Keratinocyte (primary cell): ENCODE measurements at regions not wholly inside any gene's neighbourhood (a gene's known extent, or its start where the extent isn't known, plus 50 kb on each side); places are given as distances from the start of the nearest gene placed in this dataset.

Source experiments
- DNase-seq: peaks from one replicate; pipeline ENCODE4 v3.0.0-alpha.2; 2011; ENCODE audit warnings: low read depth, missing footprints, low spot score
- FAIRE-seq: peaks from 2 replicates; lab custom pipeline; 2011; peaks lifted over from hg19 to GRCh38; lab: Jason Lieb, UNC
- H2AFZ ChIP-seq: 2 replicates; pipeline ENCODE4 v1.6.0; 2012; ENCODE audit warnings: low read length, control low read depth, inconsistent platforms; ENCODE audit not compliant: control insufficient read depth
- H3K27ac ChIP-seq: 2 replicates; pipeline ENCODE4 v1.5.1; 2011; ENCODE audit warnings: low read length; ENCODE audit not compliant: control insufficient read depth, insufficient read depth
- H3K27me3 ChIP-seq: 3 replicates; pipeline ENCODE4 v1.6.0; 2011; ENCODE audit warnings: low read length; ENCODE audit not compliant: control insufficient read depth, insufficient read depth; ENCODE audit errors: extremely low read depth
- H3K36me3 ChIP-seq, 2 experiments: 2 replicates in 1 of 2; 3 replicates in 1 of 2; pipeline ENCODE4 v1.5.1; 2011; ENCODE audit warnings: low read length in 2 of 2, mild to moderate bottlenecking in 1 of 2; ENCODE audit not compliant: control insufficient read depth in 2 of 2, insufficient read depth in 2 of 2; ENCODE audit errors: extremely low read depth in 1 of 2
- H3K4me1 ChIP-seq: 3 replicates; pipeline ENCODE4 v1.5.1; 2011; ENCODE audit warnings: low read length; ENCODE audit not compliant: control insufficient read depth, insufficient read depth; ENCODE audit errors: extremely low read depth
- H3K4me2 ChIP-seq: 3 replicates; pipeline ENCODE4 v1.6.0; 2011; ENCODE audit warnings: low read depth, low read length; ENCODE audit not compliant: control insufficient read depth, insufficient read depth; ENCODE audit errors: extremely low read depth
- H3K4me3 ChIP-seq, 3 experiments: fragments of 200-600 bp in 1 of 3; sonication (generic) in 1 of 3; 2 replicates in 2 of 3; 3 replicates in 1 of 3; pipeline ENCODE4 v1.5.1; 2011 to 2016; ENCODE audit warnings: low read length in 3 of 3, mild to moderate bottlenecking in 3 of 3, control low read depth in 2 of 3, inconsistent platforms in 1 of 3, low read depth in 1 of 3, mixed read lengths in 1 of 3, mixed run types in 1 of 3, moderate library complexity in 1 of 3; ENCODE audit not compliant: control insufficient read depth in 2 of 3, insufficient read depth in 2 of 3; ENCODE audit errors: extremely low read depth in 1 of 3
- H3K79me2 ChIP-seq: 2 replicates; pipeline ENCODE4 v1.6.0; 2012; ENCODE audit warnings: low read length; ENCODE audit not compliant: control insufficient read depth, insufficient read depth
- H3K9ac ChIP-seq: 3 replicates; pipeline ENCODE4 v1.6.0; 2011; ENCODE audit warnings: low read length; ENCODE audit not compliant: control insufficient read depth, insufficient read depth; ENCODE audit errors: extremely low read depth
- H3K9me1 ChIP-seq: 3 replicates; pipeline ENCODE4 v1.6.0; 2011; ENCODE audit warnings: low read length; ENCODE audit not compliant: control insufficient read depth, insufficient read depth; ENCODE audit errors: extremely low read depth
- H3K9me3 ChIP-seq: 2 replicates; pipeline ENCODE4 v1.5.1; 2012; ENCODE audit warnings: low read depth, low read length; ENCODE audit not compliant: control insufficient read depth
- H4K20me1 ChIP-seq: 3 replicates; pipeline ENCODE4 v1.6.0; 2011; ENCODE audit warnings: low read length; ENCODE audit not compliant: control insufficient read depth, insufficient read depth; ENCODE audit errors: extremely low read depth
- EZH2 ChIP-seq: IDR thresholded peaks from one replicate; pipeline ENCODE4 v1.6.1; 2012; ENCODE audit warnings: inconsistent platforms, mild to moderate bottlenecking, low read length, moderate library complexity
- dilution Hi-C: fragments of 300-500 bp; cut with MboI; formaldehyde crosslinking; loops from one replicate; pipeline ENCODE4 v1.7.0; 2020; ENCODE audit warnings: low sequenced_read_pairs; ENCODE audit not compliant: extremely low pct_ligation_motif_present
- TF ChIP-seq, protein P1 (sequence below), 3 experiments: IDR thresholded peaks in 1 of 3; conservative IDR thresholded peaks in 1 of 3; optimal IDR thresholded peaks in 1 of 3; 2 replicates in 2 of 3; 3 replicates in 1 of 3; pipeline versions ENCODE3 to v1.5.1; 2011; ENCODE audit warnings: low read length in 3 of 3, mild to moderate bottlenecking in 3 of 3, moderate library complexity in 2 of 3, control low read depth in 1 of 3, inconsistent platforms in 1 of 3; ENCODE audit not compliant: insufficient read depth in 2 of 3; ENCODE audit errors: extremely low read depth in 1 of 3

DNA sequence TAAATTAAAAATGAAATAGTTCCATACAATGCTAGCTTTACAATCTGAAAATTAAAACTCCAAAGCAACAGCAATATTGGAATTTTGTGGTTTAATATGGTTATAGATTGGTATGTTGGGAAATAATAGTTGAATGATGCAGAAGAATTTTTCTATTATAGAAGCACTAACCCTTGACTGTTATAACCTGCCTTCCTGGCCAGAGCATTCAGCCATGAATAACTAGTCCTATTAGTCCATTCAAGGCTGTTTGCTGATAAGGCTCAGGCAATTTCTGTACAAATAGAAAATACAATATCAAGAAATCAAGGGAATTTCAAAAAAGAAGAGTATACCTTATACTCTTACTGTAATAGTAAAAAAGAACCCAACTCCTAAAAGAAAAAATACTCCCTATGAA, 101.6 kb upstream of the SP4 start:
- FAIRE-seq (no peak), DNase-seq (no peak)
- dilution Hi-C loops, result no loop called here
- Histone ChIP-seq H3K9ac (no peak overlapping the region), H3K4me2 (no peak overlapping the region), H3K27ac (no peak overlapping the region), H3K36me3 (no peaks in the 10 kb centered on the region), H3K9me3 (no peaks in the 10 kb centered on the region), H3K4me1 (no peaks in the 10 kb centered on the region), H3K4me3 (no peak overlapping the region), H2AFZ (no peak overlapping the region), H3K27me3 (no peaks in the 10 kb centered on the region), H4K20me1 (no peaks in the 10 kb centered on the region), H3K9me1 (no peaks in the 10 kb centered on the region), H3K79me2 (no peaks in the 10 kb centered on the region)
- no peak for TF ChIP-seq EZH2
- TF ChIP-seq, protein P1, sequence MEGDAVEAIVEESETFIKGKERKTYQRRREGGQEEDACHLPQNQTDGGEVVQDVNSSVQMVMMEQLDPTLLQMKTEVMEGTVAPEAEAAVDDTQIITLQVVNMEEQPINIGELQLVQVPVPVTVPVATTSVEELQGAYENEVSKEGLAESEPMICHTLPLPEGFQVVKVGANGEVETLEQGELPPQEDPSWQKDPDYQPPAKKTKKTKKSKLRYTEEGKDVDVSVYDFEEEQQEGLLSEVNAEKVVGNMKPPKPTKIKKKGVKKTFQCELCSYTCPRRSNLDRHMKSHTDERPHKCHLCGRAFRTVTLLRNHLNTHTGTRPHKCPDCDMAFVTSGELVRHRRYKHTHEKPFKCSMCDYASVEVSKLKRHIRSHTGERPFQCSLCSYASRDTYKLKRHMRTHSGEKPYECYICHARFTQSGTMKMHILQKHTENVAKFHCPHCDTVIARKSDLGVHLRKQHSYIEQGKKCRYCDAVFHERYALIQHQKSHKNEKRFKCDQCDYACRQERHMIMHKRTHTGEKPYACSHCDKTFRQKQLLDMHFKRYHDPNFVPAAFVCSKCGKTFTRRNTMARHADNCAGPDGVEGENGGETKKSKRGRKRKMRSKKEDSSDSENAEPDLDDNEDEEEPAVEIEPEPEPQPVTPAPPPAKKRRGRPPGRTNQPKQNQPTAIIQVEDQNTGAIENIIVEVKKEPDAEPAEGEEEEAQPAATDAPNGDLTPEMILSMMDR (optimal IDR thresholded peaks at IDR 0.05 in 1 of 3, IDR thresholded peaks at IDR 0.05 in 1 of 3, conservative IDR thresholded peaks at IDR 0.05 in 1 of 3; ENCODE audit: extremely low read depth in 1 of 3, insufficient read depth in 2 of 3, low read length in 3 of 3), result no peak

DNA sequence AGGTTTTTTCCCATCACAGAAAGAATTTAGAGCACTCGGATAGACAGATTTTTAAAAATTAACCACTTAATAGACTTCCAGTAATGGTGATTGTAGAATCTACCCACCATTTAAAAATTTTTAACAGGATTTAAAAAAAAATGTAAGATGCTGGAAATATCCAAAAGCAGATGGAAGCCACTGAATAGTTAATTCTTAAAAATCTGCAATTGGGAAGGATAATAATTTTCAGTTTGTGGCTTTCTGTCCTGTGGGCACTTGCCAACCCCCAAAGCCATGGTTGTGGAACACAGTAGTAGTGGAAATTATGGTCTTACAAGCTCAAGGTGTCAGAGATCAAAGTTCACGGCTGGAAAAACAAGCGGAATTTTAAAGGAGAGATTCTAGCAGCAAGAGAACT, 101.0 kb upstream of the SP4 start:
- Histone ChIP-seq H3K27ac (no peak overlapping the region), H3K9me1 (no peaks in the 10 kb centered on the region), H3K9me3 (no peaks in the 10 kb centered on the region), H3K79me2 (no peaks in the 10 kb centered on the region), H3K4me2 (no peak overlapping the region), H2AFZ (no peak overlapping the region), H3K36me3 (no peaks in the 10 kb centered on the region), H3K4me3 (no peak overlapping the region), H3K27me3 (no peaks in the 10 kb centered on the region), H3K4me1 (no peaks in the 10 kb centered on the region), H3K9ac (no peak overlapping the region), H4K20me1 (no peaks in the 10 kb centered on the region)
- no peak for DNase-seq
- dilution Hi-C loops, result no loop called here
- no peak for FAIRE-seq
- no peak for TF ChIP-seq EZH2
- TF ChIP-seq, protein P1 (optimal IDR thresholded peaks at IDR 0.05 in 1 of 3, IDR thresholded peaks at IDR 0.05 in 1 of 3, conservative IDR thresholded peaks at IDR 0.05 in 1 of 3; ENCODE audit: extremely low read depth in 1 of 3, insufficient read depth in 2 of 3, low read length in 3 of 3), result no peak
